VCaP (cell line): ENCODE measurements at regions not wholly inside any gene's neighbourhood (a gene's known extent, or its start where the extent isn't known, plus 50 kb on each side); places are given as distances from the start of the nearest gene placed in this dataset.

Experiments used
- H3K27ac ChIP-seq: fragments of 450-650 bp; 2 replicates; pipeline ENCODE4 v1.5.1; 2017
- CTCF ChIP-seq: fragments of 450-650 bp; conservative IDR thresholded peaks from 2 replicates; pipeline ENCODE4 v1.5.1; 2017; ENCODE audit warnings: mild to moderate bottlenecking, moderate library complexity

- no peak overlapping the region for H3K27ac ChIP-seq
- no peak for TF ChIP-seq CTCF
These were observed 1395.9 kb downstream of the FAM181B start for GRCh38 chr11:81337756-81338155.

- no peak overlapping the region for H3K27ac ChIP-seq
- TF ChIP-seq CTCF: no peak
These were observed 1401.4 kb downstream of the FAM181B start for GRCh38 chr11:81332276-81332675.

GRCh38 chr11:81331611-81332235 lies 1401.9 kb downstream of the FAM181B start:
- no peak overlapping the region for H3K27ac ChIP-seq
- no peak for TF ChIP-seq CTCF

GRCh38 chr11:81331088-81331487 lies 1402.6 kb downstream of the FAM181B start:
- TF ChIP-seq CTCF: no peak
- H3K27ac ChIP-seq: no peak overlapping the region

GRCh38 chr11:81303038-81303664 lies 1430.5 kb downstream of the FAM181B start:
- H3K27ac ChIP-seq: no peak overlapping the region
- TF ChIP-seq CTCF: no peak

- TF ChIP-seq CTCF: no peak
- H3K27ac ChIP-seq: no peak overlapping the region
These were observed 1432.4 kb downstream of the FAM181B start for GRCh38 chr11:81301166-81301830.

- no peak for TF ChIP-seq CTCF
These were observed 1446.7 kb downstream of the FAM181B start for GRCh38 chr11:81286959-81287358.

More at GRCh38 chr11:81286959-81287358, 1446.7 kb downstream of the FAM181B start:
- no peak overlapping the region for H3K27ac ChIP-seq
